GM12878 (cell line): ENCODE measurements at regions not wholly inside any gene's neighbourhood (a gene's known extent, or its start where the extent isn't known, plus 50 kb on each side); places are given as distances from the start of the nearest gene placed in this dataset.

Experiments used
- ATAC-seq: fragments of 200-7000 bp; cut with Tn5 transposase; 3 replicates; pipeline ENCODE4 v1.9.1; 2020; ENCODE audit warnings: mild to moderate bottlenecking, moderate library complexity
- BruUV-seq: library from RNA; stranded (reverse); fragments of 400-500 nt; replicated peaks from 2 replicates; lab custom pipeline; 2021; lab: Mats Ljungman, UMichigan
- CTCF ChIA-PET: fragments of 300-600 bp; sonication (Branson Sonifier 250); formaldehyde crosslinking; extraction: SDS; loops from one replicate; lab custom pipeline; 2021; ENCODE audit warnings: inconsistent platforms; lab: Yijun Ruan, JAX
- POLR2A ChIA-PET: fragments of 350-600 bp; formaldehyde crosslinking; extraction: SDS; loops from one replicate; lab custom pipeline; 2021; ENCODE audit warnings: inconsistent platforms; lab: Charles Lee
- RAD21 ChIA-PET: fragments of 300-600 bp; sonication (Branson Sonifier 250); formaldehyde crosslinking; loops from one replicate; lab custom pipeline; 2023; ENCODE audit warnings: antibody characterized with exemption; ENCODE audit not compliant: unreplicated experiment; lab: Charles Lee
- SMC1A ChIA-PET: fragments of 300-600 bp; sonication (Branson Sonifier 250); formaldehyde crosslinking; loops from one replicate; lab custom pipeline; 2023; ENCODE audit not compliant: unreplicated experiment, uncharacterized antibody; lab: Charles Lee
- DNase-seq: peaks from one replicate; pipeline ENCODE4 v3.0.0-alpha.2; 2011; ENCODE audit warnings: low read depth, low spot score
- FAIRE-seq: peaks from 3 replicates; lab custom pipeline; 2011; peaks lifted over from hg19 to GRCh38; lab: Jason Lieb, UNC
- H2AFZ ChIP-seq: 2 replicates; pipeline ENCODE4 v1.6.0; 2011; ENCODE audit warnings: low read depth, low read length, control low read depth; ENCODE audit not compliant: control insufficient read depth
- H3K27ac ChIP-seq: 2 replicates; pipeline ENCODE4 v1.5.1; 2011; ENCODE audit warnings: control low read depth; ENCODE audit not compliant: control insufficient read depth, insufficient read depth
- H3K27me3 ChIP-seq, 2 experiments: replicated peaks in 1 of 2; 2 replicates each; pipeline versions ENCODE4 v1.6.0 to v1.6.1; 2011; ENCODE audit warnings: low read length in 1 of 2; ENCODE audit not compliant: control insufficient read depth in 2 of 2, insufficient read depth in 2 of 2
- H3K36me3 ChIP-seq, 2 experiments: 2 replicates each; pipeline ENCODE4 v1.5.1; 2011; ENCODE audit warnings: low read length in 1 of 2; ENCODE audit not compliant: control insufficient read depth in 2 of 2, insufficient read depth in 2 of 2
- H3K4me1 ChIP-seq: 2 replicates; pipeline ENCODE4 v1.6.1; 2011; ENCODE audit warnings: mild to moderate bottlenecking, low read length, moderate library complexity, mixed read lengths; ENCODE audit not compliant: control insufficient read depth, insufficient read depth
- H3K4me2 ChIP-seq: 2 replicates; pipeline ENCODE4 v1.6.0; 2011; ENCODE audit warnings: control low read depth; ENCODE audit not compliant: control insufficient read depth, insufficient read depth
- H3K4me3 ChIP-seq: fragments of 200-600 bp; sonication (generic); 2 replicates; pipeline ENCODE4 v1.5.1; 2016
- H3K79me2 ChIP-seq: 2 replicates; pipeline ENCODE4 v1.6.0; 2011; ENCODE audit warnings: low read length; ENCODE audit not compliant: control insufficient read depth, insufficient read depth
- H3K9ac ChIP-seq: 2 replicates; pipeline ENCODE4 v1.8.0; 2011; ENCODE audit warnings: low read length, control low read depth, mixed read lengths; ENCODE audit not compliant: control insufficient read depth, insufficient read depth
- H3K9me3 ChIP-seq: replicated peaks from 3 replicates; pipeline ENCODE4 v1.5.1; 2011; ENCODE audit warnings: mild to moderate bottlenecking, low read length; ENCODE audit not compliant: control insufficient read depth, insufficient read depth
- H4K20me1 ChIP-seq: 2 replicates; pipeline ENCODE4 v1.6.0; 2011; ENCODE audit not compliant: control insufficient read depth, insufficient read depth
- BACH1 ChIP-seq: fragments of 450-650 bp; IDR thresholded peaks from 2 replicates; pipeline ENCODE4 v1.6.1; 2017; ENCODE audit warnings: mild to moderate bottlenecking, borderline replicate concordance
- CBX3 ChIP-seq: fragments of 200-600 bp; sonication (generic); IDR thresholded peaks from 2 replicates; pipeline ENCODE4 v1.6.1; 2016; ENCODE audit warnings: low read depth, borderline replicate concordance
- CBX5 ChIP-seq: sonication (generic); IDR thresholded peaks from 2 replicates; pipeline ENCODE4 v1.6.1; 2016; ENCODE audit warnings: low read depth, moderate library complexity, mild to moderate bottlenecking, inconsistent platforms
- CHD4 ChIP-seq: fragments of 200-600 bp; sonication (generic); IDR thresholded peaks from 2 replicates; pipeline ENCODE4 v1.6.1; 2016; ENCODE audit warnings: mild to moderate bottlenecking
- EED ChIP-seq: sonication (generic); IDR thresholded peaks from 2 replicates; pipeline ENCODE4 v1.6.1; 2016; ENCODE audit warnings: antibody characterized with exemption, low read depth
- GATAD2B ChIP-seq: fragments of 450-650 bp; conservative IDR thresholded peaks from 2 replicates; pipeline ENCODE4 v1.6.1; 2017; ENCODE audit warnings: low read depth, mild to moderate bottlenecking, moderate library complexity
- MTA3 ChIP-seq: IDR thresholded peaks from 2 replicates; pipeline ENCODE4 v1.6.1; 2012; ENCODE audit warnings: low read length, inconsistent platforms, borderline replicate concordance
- RFX5 ChIP-seq: IDR thresholded peaks from 2 replicates; pipeline ENCODE4 v1.6.1; 2011; ENCODE audit warnings: low read depth, low read length, improper control_type of control experiment
- ZBTB4 ChIP-seq: fragments of 450-650 bp; formaldehyde crosslinking; IDR thresholded peaks from 2 replicates; pipeline ENCODE4 v1.4.0; 2022; ENCODE audit warnings: mild to moderate bottlenecking, moderate library complexity
- WGBS: methylation state at CpG from one replicate; pipeline ENCODE4 v1.1.6; 2016; ENCODE audit warnings: low lambda C conversion rate; ENCODE audit not compliant: insufficient replicate concordance, insufficient coverage; ENCODE audit errors: missing lambda C conversion rate; 5-methylcytosine and 5-hydroxymethylcytosine counted together
- in situ Hi-C: fragments of 300-500 bp; cut with MboI; formaldehyde crosslinking; loops from 9 replicates; pipeline ENCODE4 v1.14.3; 2018; ENCODE audit warnings: mixed read lengths
- intact Hi-C: fragments of 100-400 bp; cut with micrococcal nuclease; formaldehyde crosslinking; loops from one replicate; pipeline ENCODE4 v1.14.2; 2022; ENCODE audit not compliant: unreplicated experiment

GRCh38 chr16:72536723-72537435 is 364.9 kb upstream of the PMFBP1 start:
- FAIRE-seq (no peak), ATAC-seq (no peak), DNase-seq (no peak)
- ChIA-PET POLR2A (no interaction called here), SMC1A (no interaction called here), CTCF (no interaction called here), RAD21 (interaction anchor here (0.8 kb wide), 1 partner anchor 557 kb away, joined by 3 read pairs; no protein-coding TSS in a partner anchor)
- TF ChIP-seq MTA3 (no peak), CBX5 (no peak), EED (no peak), ZBTB4 (CRISPR knock-in tag) (no peak), BACH1 (no peak), CBX3 (no peak), RFX5 (no peak), GATAD2B (no peak), CHD4 (no peak)
- Histone ChIP-seq H3K4me3 (no peak overlapping the region), H3K9me3 (no peaks in the 10 kb centered on the region), H4K20me1 (no peaks in the 10 kb centered on the region), H3K9ac (no peak overlapping the region), H3K27me3 (no peaks in the 10 kb centered on the region), H3K79me2 (no peaks in the 10 kb centered on the region), H3K36me3 (no peaks in the 10 kb centered on the region), H2AFZ (no peak overlapping the region), H3K4me1 (no peaks in the 10 kb centered on the region), H3K27ac (no peak overlapping the region), H3K4me2 (no peak overlapping the region)
- intact Hi-C loops: no loop called here
- 98% methylated on average over 2 of the region's 2 CpGs for WGBS
- BruUV-seq: no TSS peak
- in situ Hi-C loops: no loop called here
